ENCODE measurements at regions not wholly inside any gene's neighbourhood (a gene's known extent, or its start where the extent isn't known, plus 50 kb on each side); places are given as distances from the start of the nearest gene placed in this dataset.
"Not testable (repeated sequence)": the region's sequence is repeated elsewhere in the genome, so short reads cannot be mapped to it uniquely, and the experiment has no call there.

DNA sequence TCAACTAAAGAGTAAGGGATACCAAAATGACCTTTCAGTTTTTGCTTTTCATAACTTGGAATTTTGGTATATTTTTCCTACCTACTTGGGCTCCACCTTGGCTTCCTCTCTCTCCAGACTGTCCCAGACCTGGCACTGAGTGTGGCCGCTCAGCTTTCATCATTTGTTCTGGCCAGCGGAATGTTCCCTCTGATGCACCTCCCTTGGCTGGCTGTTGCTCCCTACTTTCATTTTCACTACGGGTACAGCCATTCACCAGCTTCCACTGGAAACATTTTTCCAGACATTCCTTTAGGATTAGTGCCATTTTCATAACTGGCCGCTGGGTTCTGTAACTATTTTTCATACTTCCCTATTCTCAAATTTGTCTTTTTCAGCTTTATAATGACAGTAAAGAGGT lies 487.4 kb downstream of the TENT5A start:
- BruUV-seq (replicated peaks), result no TSS peak
- Histone ChIP-seq H3K27ac (ENCODE audit: low read depth, low read length, poor library complexity, severe bottlenecking) (no peak overlapping the region), H3K9me3 (ENCODE audit: low read depth, low read length, poor library complexity, severe bottlenecking) (no peaks in the 10 kb centered on the region), H3K4me3 (ENCODE audit: low read depth, low read length, poor library complexity, severe bottlenecking) (no peak overlapping the region), H3K36me3 (ENCODE audit: insufficient read depth, low read length, poor library complexity, severe bottlenecking) (no peaks in the 10 kb centered on the region), H3K4me1 (ENCODE audit: insufficient read depth, low read length, poor library complexity, severe bottlenecking) (no peaks in the 10 kb centered on the region), H3K27me3 (replicated peaks; ENCODE audit: insufficient read depth, low read depth, low read length, poor library complexity) (no peaks in the 10 kb centered on the region)
- DNase-seq (ENCODE audit: low spot score), result no peak
- intact Hi-C loops (cut with micrococcal nuclease; ENCODE audit: unreplicated experiment), result no loop called here
- ChIA-PET POLR2A (ENCODE audit: low non-redundant PET) (no interaction called here), CTCF (interaction anchor here (0.7 kb wide), 1 partner anchor 913 kb away, joined by 4 read pairs; no protein-coding TSS in a partner anchor)
- TF ChIP-seq CTCF (conservative IDR thresholded peaks at IDR 0.05; ENCODE audit: low read depth, low read length) (no peak), EZH2 (IDR thresholded peaks at IDR 0.05; ENCODE audit: borderline replicate concordance, low read depth, low read length, poor library complexity, severe bottlenecking) (no peak)

DNA sequence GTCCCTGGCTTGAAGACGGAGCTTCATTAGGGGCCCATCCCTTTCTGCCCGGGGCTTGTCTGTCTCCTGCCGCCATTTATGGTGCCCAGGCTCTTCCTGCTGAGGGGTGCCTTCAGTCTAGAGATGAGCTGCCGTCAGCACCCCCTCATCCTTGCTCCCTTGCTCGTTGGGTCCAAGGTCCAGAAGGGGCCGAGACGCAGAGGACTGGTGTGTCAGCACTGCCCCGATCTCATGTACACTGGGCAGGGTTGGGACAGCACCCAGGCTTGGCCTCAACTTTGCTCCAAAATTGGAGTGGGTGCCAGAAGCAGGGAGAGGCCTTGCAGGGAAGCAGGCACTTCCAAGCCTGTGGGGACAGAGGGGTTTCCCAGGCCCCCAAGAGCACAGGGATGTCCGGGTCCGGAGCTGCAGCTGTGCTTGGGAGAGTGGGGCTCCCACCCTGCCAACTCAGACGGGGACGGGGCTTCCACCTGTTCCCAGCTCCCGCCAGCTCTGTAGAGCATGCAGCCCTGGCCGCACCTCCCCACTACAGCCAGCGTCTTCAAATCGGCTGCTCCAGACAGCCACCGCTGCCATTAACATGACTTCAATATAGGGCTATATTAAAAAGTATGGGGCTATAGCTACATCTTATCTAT lies 488.8 kb downstream of the TENT5A start:
- no peaks in the 10 kb centered on the region for H3K27me3 ChIP-seq (replicated peaks; ENCODE audit: insufficient read depth, low read depth, low read length, poor library complexity)
- no peaks in the 10 kb centered on the region for H3K36me3 ChIP-seq (ENCODE audit: insufficient read depth, low read length, poor library complexity, severe bottlenecking)
- CTCF ChIA-PET, result no interaction called here
- BruUV-seq (replicated peaks), result no TSS peak
- H3K27ac ChIP-seq (ENCODE audit: low read depth, low read length, poor library complexity, severe bottlenecking), result no peak overlapping the region
- POLR2A ChIA-PET (ENCODE audit: low non-redundant PET), result no interaction called here
- DNase-seq (ENCODE audit: low spot score), result no peak
- H3K9me3 ChIP-seq (ENCODE audit: low read depth, low read length, poor library complexity, severe bottlenecking), result peaks cover 2% of the 10 kb centered on the region
- intact Hi-C loops (cut with micrococcal nuclease; ENCODE audit: unreplicated experiment), result no loop called here
- TF ChIP-seq CTCF (conservative IDR thresholded peaks at IDR 0.05; ENCODE audit: low read depth, low read length), result no peak
- no peak for TF ChIP-seq EZH2 (IDR thresholded peaks at IDR 0.05; ENCODE audit: borderline replicate concordance, low read depth, low read length, poor library complexity, severe bottlenecking)
- no peaks in the 10 kb centered on the region for H3K4me1 ChIP-seq (ENCODE audit: insufficient read depth, low read length, poor library complexity, severe bottlenecking)
- H3K4me3 ChIP-seq (ENCODE audit: low read depth, low read length, poor library complexity, severe bottlenecking), result no peak overlapping the region

DNA sequence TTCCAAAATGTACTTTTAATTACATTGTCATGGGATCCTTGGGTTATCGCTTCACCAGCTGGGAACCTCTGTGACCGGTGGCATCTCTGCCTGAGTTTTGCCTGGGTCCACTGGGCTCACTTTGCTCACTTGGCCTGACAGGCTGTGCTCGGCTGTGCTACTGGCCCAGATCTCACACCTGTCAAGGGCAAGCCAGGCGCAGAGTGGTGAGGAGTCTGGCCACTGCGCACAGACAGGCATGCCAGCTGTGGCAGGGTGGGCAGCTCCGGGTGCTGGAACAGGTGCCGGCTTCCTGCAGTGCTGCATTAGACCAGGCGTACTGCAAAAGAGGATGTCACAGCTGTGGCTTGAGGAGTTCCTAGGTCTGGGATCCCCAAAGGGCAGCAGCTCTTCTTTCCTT lies 489.8 kb downstream of the TENT5A start:
- DNase-seq (ENCODE audit: low spot score), result no peak
- Histone ChIP-seq H3K27ac (ENCODE audit: low read depth, low read length, poor library complexity, severe bottlenecking) (no peak overlapping the region), H3K4me3 (ENCODE audit: low read depth, low read length, poor library complexity, severe bottlenecking) (no peak overlapping the region), H3K36me3 (ENCODE audit: insufficient read depth, low read length, poor library complexity, severe bottlenecking) (no peaks in the 10 kb centered on the region), H3K4me1 (ENCODE audit: insufficient read depth, low read length, poor library complexity, severe bottlenecking) (no peaks in the 10 kb centered on the region), H3K27me3 (replicated peaks; ENCODE audit: insufficient read depth, low read depth, low read length, poor library complexity) (no peaks in the 10 kb centered on the region), H3K9me3 (ENCODE audit: low read depth, low read length, poor library complexity, severe bottlenecking) (peaks cover 4% of the 10 kb centered on the region)
- intact Hi-C loops (cut with micrococcal nuclease; ENCODE audit: unreplicated experiment), result no loop called here
- ChIA-PET POLR2A (ENCODE audit: low non-redundant PET) (no interaction called here), CTCF (no interaction called here)
- BruUV-seq (replicated peaks), result no TSS peak
- no peak for TF ChIP-seq CTCF (conservative IDR thresholded peaks at IDR 0.05; ENCODE audit: low read depth, low read length)
- no peak for TF ChIP-seq EZH2 (IDR thresholded peaks at IDR 0.05; ENCODE audit: borderline replicate concordance, low read depth, low read length, poor library complexity, severe bottlenecking)

DNA sequence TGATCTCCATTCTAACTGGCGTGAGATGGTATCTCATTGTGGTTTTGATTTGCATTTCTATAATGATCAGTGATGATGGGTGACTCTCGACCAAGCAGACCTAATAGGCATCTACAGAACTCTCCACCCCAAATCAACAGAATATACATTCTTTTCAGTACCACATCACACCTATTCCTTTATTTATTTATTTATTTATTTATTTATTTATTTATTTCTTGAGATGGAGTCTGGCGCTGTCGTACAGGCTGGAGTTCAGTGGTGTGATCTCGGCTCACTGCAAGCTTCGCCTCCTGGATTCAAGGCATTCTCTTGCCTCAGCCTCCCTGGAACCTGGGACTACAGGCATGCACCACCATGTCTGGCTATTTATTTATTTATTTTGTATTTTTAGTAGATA lies 496.3 kb downstream of the TENT5A start:
- DNase-seq (ENCODE audit: low spot score); H3K9me3 ChIP-seq (ENCODE audit: low read depth, low read length, poor library complexity, severe bottlenecking); H3K4me3 ChIP-seq (ENCODE audit: low read depth, low read length, poor library complexity, severe bottlenecking); BruUV-seq (replicated peaks); H3K27me3 ChIP-seq (replicated peaks; ENCODE audit: insufficient read depth, low read depth, low read length, poor library complexity); CTCF ChIA-PET; H3K27ac ChIP-seq (ENCODE audit: low read depth, low read length, poor library complexity, severe bottlenecking); H3K4me1 ChIP-seq (ENCODE audit: insufficient read depth, low read length, poor library complexity, severe bottlenecking); H3K36me3 ChIP-seq (ENCODE audit: insufficient read depth, low read length, poor library complexity, severe bottlenecking); intact Hi-C loops (cut with micrococcal nuclease; ENCODE audit: unreplicated experiment); POLR2A ChIA-PET (ENCODE audit: low non-redundant PET): not testable (repeated sequence)
